NCI-H345 treated with DMSO at 0.1 percent for 48 hours (cell line): ENCODE measurements at regions not wholly inside any gene's neighbourhood (a gene's known extent, or its start where the extent isn't known, plus 50 kb on each side); places are given as distances from the start of the nearest gene placed in this dataset.

Source experiments
- DNase-seq: peaks from one replicate; lab custom pipeline; 2025; ENCODE audit not compliant: unreplicated experiment; lab: John Stamatoyannopoulos, UW

DNA sequence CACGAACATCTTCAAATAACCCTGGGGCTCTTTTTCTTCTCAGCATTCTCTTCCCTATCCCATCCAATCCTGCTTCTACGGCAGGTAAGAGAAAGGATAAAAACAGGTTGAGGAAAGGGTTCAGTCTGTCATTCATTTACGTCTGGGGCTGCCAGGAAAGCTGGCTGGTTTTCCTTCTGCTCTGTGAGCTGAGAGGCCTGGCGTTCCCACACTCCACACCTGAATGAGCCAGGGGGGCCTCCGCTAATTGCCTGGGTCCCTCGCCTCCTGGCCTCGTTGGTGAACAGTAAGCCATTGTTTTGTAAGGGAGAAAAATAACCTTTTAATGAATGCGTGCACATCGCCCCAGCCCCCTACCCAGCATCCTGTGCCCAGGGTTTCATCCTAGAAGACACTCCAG is 70.8 kb upstream of the SIM2 start:
- no peak for DNase-seq

DNA sequence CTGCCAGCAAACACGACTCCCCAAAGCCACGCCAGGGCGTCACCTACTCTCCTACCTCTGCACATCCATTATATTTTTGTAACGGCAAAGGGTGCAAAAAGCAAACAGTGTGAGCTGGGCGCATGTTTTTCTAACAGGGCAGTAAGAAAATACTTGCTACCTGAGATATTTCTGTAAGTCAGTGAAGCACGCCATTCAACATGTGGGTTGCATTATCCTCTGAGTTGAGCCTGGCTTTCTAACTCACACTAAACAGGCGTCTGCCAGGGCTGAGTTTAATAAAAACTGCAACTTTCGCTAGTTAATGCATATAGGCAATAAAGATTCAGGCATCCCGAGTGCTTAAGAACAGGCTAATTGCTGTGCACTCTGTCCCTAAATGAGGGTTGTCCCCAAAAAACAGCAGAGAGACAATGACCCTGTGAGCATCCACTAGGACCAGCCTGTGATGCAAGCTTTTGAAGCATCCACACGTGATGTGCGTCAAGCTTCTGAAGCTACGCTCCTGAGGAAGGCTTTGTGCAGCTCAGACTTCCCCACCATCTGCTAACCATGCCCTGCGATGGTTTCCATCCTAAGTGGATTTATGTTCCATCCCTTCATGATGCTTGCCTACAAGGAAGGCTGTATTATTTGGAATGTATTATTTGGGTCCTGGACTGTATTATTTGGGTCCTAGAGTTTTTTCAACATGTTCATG is 70.0 kb upstream of the SIM2 start:
- DNase-seq: no peak

DNA sequence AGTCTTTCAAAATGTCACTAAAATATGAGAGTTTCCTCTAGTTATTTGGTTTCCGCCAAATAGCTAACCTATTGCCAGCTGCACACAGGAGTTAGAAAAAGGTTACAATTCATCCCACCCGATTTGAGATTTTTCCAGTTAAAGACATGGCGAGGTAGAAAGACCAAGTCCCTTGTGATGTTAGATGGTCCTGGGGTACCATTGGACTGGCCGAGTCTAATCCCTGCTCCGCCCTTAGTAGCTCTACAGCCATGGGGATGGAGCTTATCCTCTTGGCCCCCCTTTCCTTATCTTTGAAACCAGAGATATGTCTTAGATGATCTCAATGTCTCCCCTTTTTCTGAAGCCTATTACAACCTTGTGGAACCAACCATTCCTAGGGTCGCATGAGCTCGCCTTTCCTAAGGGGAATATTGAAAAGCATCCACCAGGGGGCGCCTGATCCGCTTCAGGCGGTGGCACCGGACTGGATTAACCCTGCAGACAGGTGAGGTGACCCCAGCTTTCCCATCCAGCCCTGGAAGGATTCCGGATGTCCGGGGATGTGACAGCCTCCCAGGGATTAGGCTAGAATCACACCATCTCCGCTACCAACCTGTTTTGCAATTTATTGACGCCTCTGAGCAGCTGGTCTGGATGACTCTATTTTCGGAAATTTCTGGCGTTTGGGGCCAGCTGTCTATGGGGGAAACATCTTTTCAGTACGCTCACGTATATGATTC is 68.3 kb upstream of the SIM2 start:
- peak; percentile 42 for DNase-seq

GRCh38 chr21:36636016-36636415 is 62.9 kb upstream of the SIM2 start:
- no peak for DNase-seq

GRCh38 chr21:36636439-36636838 is 62.5 kb upstream of the SIM2 start:
- no peak for DNase-seq

DNA sequence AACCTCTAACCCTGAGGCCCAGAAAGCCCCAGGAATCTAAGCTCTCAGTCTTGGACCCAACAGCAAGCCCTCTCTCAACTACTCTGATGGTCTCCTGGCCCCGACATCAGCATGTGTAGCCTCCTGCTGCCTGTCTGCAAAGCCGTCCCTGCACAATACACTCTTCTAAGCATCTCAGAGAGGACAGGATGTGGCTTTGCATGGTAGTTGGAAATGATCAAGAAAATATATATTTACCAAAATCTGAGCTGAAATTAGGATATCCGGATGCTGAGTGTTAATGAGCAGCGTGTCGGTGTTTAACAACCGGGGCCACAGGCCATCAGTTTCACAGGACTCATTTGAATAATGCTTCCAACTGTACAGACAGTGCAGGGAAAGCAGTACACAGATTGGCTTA is 59.1 kb upstream of the SIM2 start:
- DNase-seq: no peak

DNA sequence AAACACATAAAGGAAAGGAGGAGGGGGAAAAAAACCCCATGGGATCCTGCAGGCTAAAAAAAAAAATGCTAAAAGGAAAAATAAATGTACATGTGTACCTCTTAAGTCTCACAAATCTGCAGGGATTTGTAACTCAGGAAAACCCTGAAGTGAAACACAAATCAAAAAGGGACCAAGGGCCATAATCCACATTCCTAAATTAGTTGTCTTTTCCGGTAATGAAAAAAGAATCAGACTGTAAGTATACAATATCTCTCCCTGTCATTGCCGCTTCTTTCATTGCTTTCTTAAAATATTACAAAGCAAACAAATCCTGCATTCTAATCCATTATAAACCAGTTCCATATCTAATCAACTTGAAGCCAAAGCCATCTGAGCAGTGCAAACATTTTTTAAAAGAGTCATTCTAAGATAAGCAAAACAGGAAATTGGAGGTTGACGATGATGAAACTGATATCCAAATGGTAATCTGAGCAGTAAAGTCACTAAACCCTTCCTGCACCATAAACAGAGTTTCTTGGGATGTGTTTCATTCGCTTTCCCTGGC is 58.7 kb upstream of the SIM2 start:
- no peak for DNase-seq

DNA sequence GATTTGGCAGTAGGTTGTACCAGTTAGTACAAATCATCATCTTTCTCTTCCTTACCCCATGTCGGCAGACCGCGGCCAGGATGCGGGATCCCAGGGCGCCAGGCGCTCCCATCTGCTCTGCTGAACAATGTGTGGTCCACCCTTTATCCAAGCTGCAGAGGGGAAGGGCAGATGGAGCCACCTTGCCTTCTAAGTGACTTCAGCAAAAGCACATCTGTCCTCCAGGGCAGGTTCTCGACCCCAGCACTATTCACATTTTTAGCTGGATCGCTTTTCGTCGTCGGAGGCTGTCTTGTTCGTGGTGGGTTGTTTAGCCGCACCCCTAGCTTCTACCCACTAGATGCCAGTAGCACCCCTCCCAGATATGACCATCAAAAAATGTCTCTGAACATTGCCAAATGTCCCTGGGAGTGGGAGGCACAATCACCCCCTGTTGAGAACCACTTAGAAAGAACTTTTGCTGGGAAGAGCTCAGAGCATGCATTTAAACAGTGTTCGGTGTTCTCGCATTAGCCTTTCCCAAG is 58.1 kb upstream of the SIM2 start:
- DNase-seq: no peak

DNA sequence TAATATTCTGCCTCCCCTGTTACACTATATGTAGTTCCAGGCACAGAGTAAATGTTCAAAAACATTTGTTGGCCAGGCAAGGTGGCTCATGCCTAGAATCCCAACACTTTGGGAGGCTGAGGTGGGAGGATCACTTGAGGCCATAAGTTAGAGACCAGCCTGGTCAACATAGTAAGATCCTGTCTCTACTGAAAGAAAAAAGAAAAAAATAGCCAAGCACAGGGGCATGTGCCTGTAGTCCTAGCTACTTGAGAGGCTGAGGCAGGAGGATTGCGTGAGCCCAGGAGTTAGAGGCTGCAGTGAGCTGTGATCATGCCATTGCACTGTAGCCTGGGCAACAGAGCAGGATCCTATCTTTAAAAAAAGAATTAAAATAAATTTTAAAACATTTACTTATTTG is 57.6 kb upstream of the SIM2 start:
- no peak for DNase-seq

DNA sequence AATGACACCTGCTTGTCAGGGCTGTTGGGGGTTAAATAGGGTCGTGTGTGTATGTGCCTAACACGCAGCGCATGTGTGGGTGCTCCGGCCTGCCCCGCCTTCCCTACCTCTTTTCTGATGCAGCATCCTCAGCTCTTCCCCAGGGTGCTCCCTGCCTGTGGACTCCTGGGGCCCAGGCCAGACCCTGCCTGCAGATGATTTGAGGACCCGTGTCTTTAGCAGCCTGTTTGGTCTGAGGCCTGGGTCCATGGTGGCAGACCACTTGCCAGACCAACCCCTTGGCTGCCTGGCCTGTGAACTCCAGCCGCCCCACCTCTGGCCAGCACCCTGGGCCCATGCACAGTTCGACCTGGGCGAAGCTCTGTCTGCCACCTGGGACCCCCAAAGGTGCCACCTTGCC is 57.0 kb upstream of the SIM2 start:
- no peak for DNase-seq

DNA sequence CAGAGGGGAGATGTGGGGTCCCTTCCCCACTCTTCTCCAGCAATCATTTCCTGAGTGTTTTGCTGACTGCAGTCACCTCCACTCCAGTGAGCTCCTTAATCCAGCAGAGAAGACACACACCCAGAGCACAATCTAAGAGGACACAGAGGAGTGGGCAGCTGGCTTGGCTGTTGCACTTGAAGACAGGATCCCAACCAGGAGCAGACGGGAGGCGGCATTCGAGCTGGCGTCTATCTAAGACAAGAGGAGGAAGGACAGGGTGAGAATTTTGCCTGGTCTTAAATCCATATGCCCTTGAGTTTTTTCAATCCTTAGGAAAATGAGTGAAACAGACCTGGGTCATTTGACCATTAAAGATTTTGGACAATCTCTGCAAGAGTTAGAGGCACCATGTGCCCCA is 56.1 kb upstream of the SIM2 start:
- no peak for DNase-seq

DNA sequence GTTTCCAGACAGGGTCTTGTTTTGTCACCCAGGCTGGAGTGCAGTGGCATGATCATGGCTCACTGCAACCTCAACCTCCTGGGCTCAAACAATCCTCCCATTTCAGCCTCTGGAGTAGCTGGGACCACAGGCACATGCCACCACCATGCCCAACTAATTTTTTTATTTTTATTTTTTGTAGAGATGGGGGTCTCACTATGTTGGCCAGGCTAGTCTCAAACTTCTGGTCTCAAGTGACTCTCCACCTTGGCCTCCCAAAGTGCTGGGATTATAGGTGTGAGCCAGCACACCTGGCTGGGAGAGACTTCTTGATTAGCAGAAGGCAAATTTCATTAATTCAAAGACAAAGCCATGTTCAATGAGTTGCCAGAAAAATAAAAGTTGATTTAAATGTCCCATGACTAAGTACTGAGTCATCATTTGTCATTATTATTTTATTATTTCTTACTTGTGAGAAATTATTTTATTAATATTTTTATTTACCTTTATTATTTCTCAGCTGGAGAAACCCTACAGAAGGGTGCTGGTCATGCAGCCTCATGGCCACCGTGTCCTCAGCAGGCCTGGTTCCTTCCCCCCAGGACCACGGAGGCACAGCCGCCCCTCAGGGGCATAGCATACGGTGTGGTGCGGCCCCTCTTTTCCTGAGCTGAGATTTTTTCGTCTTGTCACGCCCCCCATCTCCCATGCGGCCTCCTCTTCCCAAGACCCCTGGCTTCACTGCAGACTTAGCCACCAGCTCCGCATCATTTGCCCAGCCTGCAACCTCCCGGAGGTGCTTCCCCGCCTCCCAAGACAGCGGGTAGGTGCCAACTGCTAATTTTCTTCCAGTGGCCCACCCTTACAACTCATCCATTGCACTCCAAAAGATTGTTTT is 55.3 kb upstream of the SIM2 start:
- DNase-seq: no peak

DNA sequence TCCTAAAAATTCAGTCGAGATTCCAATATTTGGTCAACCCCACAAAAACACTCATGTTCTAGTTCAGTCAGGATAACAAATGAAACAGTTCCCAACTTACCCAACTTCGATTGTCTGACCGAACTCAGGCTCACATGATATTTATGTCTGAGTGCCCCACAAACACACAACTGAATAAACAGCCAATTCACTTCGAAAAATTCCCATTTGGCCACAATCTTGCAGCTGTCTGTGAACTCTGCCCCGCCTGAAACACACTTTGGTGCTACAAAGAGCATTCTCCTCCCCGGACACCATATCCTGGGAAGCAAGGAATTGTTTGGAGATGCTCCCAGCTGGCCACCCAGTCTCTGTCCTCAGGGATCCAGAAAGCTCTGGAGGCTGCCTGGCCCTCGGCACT is 52.9 kb upstream of the SIM2 start:
- DNase-seq: no peak

DNA sequence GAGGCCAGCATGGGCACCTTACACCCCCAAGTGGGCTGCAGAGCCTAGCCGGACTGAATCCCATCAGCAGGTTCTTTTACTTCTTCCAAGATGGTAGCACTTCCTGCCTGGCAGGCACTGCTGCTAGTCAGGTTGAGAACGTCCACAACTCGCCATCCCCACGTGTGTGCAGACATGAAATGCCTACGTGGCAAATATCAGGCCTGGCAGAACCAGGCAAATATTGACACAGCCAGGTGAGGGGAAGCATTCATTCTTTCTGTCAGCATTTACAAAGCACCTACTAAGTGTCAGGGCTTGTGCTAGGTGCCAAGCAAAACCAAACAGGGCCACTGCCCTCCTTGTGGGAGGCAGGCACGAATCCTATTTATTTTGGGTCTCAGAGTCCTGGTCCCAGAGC is 52.3 kb upstream of the SIM2 start:
- DNase-seq: no peak

DNA sequence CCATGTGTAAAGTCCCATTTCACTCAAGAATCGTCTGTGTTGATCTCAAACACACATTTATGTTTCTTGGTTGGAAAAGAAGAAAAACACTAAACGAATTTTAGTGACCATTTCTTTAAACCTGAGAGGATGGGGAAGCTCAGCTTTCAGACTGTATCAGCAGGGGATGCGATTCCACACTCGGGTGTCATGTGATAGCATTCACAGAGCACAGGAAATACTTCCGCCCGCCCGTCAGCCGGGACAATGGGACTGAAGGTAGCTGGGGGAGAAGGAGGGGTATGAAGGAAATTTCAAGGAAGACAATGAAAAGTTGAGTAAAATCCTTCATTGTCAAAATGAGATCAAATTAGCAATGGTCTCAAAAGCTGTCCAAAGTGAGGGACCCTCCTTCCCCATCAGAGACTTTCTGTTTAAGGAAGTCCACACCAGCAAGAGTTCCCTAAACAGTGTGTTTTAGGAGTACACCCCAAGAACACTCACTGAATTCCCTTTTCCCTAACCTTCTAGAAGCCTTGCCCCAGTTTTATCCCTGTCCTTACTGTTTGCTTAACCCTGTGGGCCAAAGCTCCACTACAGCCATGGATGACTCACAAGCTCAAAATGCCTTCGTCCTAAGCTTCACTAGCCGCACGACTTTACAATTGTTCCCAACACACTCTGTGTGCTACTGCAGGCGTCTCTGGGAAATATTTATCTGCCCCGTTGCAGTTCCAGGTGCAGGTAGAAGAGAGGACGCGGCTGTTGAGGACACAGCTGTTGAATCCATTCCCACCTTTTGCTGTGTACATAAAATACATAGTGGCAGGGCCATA is 51.4 kb upstream of the SIM2 start:
- DNase-seq: no peak
